ENCODE measurements at regions not wholly inside any gene's neighbourhood (a gene's known extent, or its start where the extent isn't known, plus 50 kb on each side); places are given as distances from the start of the nearest gene placed in this dataset.

GRCh38 chr12:43004141-43004540 is 414.6 kb upstream of the PRICKLE1 start:
- TF ChIP-seq SPI1 (IDR thresholded peaks at IDR 0.05; ENCODE audit: borderline replicate concordance, low read depth): no peak
- TF ChIP-seq POLR2AphosphoS5 (IDR thresholded peaks at IDR 0.05; ENCODE audit: low read depth): no peak
- no peak for TF ChIP-seq GABPA (IDR thresholded peaks at IDR 0.05; ENCODE audit: low read depth)
- TF ChIP-seq, protein P1, sequence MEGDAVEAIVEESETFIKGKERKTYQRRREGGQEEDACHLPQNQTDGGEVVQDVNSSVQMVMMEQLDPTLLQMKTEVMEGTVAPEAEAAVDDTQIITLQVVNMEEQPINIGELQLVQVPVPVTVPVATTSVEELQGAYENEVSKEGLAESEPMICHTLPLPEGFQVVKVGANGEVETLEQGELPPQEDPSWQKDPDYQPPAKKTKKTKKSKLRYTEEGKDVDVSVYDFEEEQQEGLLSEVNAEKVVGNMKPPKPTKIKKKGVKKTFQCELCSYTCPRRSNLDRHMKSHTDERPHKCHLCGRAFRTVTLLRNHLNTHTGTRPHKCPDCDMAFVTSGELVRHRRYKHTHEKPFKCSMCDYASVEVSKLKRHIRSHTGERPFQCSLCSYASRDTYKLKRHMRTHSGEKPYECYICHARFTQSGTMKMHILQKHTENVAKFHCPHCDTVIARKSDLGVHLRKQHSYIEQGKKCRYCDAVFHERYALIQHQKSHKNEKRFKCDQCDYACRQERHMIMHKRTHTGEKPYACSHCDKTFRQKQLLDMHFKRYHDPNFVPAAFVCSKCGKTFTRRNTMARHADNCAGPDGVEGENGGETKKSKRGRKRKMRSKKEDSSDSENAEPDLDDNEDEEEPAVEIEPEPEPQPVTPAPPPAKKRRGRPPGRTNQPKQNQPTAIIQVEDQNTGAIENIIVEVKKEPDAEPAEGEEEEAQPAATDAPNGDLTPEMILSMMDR (IDR thresholded peaks at IDR 0.05; ENCODE audit: insufficient read depth, low read length): no peak
- TF ChIP-seq, protein P2, sequence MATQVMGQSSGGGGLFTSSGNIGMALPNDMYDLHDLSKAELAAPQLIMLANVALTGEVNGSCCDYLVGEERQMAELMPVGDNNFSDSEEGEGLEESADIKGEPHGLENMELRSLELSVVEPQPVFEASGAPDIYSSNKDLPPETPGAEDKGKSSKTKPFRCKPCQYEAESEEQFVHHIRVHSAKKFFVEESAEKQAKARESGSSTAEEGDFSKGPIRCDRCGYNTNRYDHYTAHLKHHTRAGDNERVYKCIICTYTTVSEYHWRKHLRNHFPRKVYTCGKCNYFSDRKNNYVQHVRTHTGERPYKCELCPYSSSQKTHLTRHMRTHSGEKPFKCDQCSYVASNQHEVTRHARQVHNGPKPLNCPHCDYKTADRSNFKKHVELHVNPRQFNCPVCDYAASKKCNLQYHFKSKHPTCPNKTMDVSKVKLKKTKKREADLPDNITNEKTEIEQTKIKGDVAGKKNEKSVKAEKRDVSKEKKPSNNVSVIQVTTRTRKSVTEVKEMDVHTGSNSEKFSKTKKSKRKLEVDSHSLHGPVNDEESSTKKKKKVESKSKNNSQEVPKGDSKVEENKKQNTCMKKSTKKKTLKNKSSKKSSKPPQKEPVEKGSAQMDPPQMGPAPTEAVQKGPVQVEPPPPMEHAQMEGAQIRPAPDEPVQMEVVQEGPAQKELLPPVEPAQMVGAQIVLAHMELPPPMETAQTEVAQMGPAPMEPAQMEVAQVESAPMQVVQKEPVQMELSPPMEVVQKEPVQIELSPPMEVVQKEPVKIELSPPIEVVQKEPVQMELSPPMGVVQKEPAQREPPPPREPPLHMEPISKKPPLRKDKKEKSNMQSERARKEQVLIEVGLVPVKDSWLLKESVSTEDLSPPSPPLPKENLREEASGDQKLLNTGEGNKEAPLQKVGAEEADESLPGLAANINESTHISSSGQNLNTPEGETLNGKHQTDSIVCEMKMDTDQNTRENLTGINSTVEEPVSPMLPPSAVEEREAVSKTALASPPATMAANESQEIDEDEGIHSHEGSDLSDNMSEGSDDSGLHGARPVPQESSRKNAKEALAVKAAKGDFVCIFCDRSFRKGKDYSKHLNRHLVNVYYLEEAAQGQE (IDR thresholded peaks at IDR 0.05; ENCODE audit: insufficient replicate concordance, low read depth): no peak
- H3K4me3 ChIP-seq (replicated peaks; ENCODE audit: insufficient read depth, low read length): no peak overlapping the region
- no peak overlapping the region for H3K27ac ChIP-seq (replicated peaks)
- peaks cover 2% of the 10 kb centered on the region for H3K27me3 ChIP-seq (ENCODE audit: insufficient read depth, poor library complexity, severe bottlenecking)
- no peak for DNase-seq (ENCODE audit: low read depth in 1 of 2, low spot score in 1 of 2)

DNA sequence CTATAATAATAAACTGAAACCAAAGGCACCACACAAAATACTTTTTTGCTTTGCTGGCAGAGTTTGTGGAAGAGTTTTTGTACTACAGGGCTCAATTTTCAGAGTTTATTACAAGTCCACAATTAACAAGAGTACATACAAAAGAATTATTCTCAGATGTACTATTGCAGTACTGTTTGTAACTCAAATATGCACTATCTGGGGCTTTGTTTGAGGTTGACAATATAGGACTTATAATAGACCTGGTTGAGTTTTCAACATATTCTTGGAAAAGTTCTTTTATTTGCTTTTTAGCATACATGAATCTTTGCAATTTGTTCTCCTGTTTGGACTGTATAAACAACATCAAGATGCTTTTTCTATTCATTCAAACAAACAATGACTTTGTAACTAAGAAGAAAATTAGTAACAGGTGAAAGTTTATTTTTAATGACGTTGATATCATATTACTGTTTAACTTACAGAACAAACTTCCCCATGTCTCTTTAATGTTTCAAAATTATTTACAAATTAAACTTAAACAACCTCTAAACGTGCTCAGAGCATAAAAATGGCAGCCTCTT is 407.4 kb upstream of the PRICKLE1 start:
- TF ChIP-seq, protein P2 (IDR thresholded peaks at IDR 0.05; ENCODE audit: insufficient replicate concordance, low read depth): no peak
- H3K4me3 ChIP-seq (replicated peaks; ENCODE audit: insufficient read depth, low read length): no peak overlapping the region
- DNase-seq (ENCODE audit: low read depth in 1 of 2, low spot score in 1 of 2): no peak
- no peak overlapping the region for H3K27ac ChIP-seq (replicated peaks)
- no peaks in the 10 kb centered on the region for H3K27me3 ChIP-seq (ENCODE audit: insufficient read depth, poor library complexity, severe bottlenecking)

GRCh38 chr12:42992826-42993225 is 403.3 kb upstream of the PRICKLE1 start:
- DNase-seq (ENCODE audit: low read depth in 1 of 2, low spot score in 1 of 2): no peak
- H3K27ac ChIP-seq (replicated peaks): no peak overlapping the region
- TF ChIP-seq, protein P1 (IDR thresholded peaks at IDR 0.05; ENCODE audit: insufficient read depth, low read length): no peak
- no peaks in the 10 kb centered on the region for H3K27me3 ChIP-seq (ENCODE audit: insufficient read depth, poor library complexity, severe bottlenecking)
- H3K4me3 ChIP-seq (replicated peaks; ENCODE audit: insufficient read depth, low read length): no peak overlapping the region

GRCh38 chr12:42990387-42990786 is 400.8 kb upstream of the PRICKLE1 start:
- no peak for DNase-seq (ENCODE audit: low read depth in 1 of 2, low spot score in 1 of 2)
- Histone ChIP-seq H3K4me3 (replicated peaks; ENCODE audit: insufficient read depth, low read length) (no peak overlapping the region), H3K27ac (replicated peaks) (no peak overlapping the region), H3K27me3 (ENCODE audit: insufficient read depth, poor library complexity, severe bottlenecking) (no peaks in the 10 kb centered on the region)
- no peak for TF ChIP-seq SPI1 (IDR thresholded peaks at IDR 0.05; ENCODE audit: borderline replicate concordance, low read depth)

DNA sequence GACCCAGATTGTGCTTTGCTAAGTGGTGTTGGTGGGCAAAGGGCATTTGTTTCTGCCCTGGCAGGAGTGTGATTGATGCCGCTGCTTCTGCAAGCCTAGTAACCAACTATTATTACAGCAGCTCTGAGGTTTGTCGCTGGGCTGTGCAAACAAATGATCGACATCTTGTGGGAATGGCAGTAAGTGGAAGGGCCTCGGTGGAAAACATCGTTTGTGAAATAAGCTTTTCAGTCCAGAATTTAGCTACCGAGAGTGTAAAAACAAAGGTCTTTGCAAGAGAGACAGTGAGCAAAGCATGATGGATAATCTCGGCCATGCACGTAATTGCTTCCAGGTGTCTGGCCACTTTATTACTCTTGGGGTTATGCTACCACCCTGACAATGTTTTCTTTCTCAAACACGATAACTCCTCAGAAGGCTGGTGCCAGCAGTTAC is 397.7 kb upstream of the PRICKLE1 start:
- H3K4me3 ChIP-seq (replicated peaks; ENCODE audit: insufficient read depth, low read length): no peak overlapping the region
- H3K27me3 ChIP-seq (ENCODE audit: insufficient read depth, poor library complexity, severe bottlenecking): no peaks in the 10 kb centered on the region
- no peak overlapping the region for H3K27ac ChIP-seq (replicated peaks)
- TF ChIP-seq, protein P1 (IDR thresholded peaks at IDR 0.05; ENCODE audit: insufficient read depth, low read length): no peak
- TF ChIP-seq, protein P2 (IDR thresholded peaks at IDR 0.05; ENCODE audit: insufficient replicate concordance, low read depth): no peak
- TF ChIP-seq POLR2AphosphoS5 (IDR thresholded peaks at IDR 0.05; ENCODE audit: low read depth) (no peak), GABPA (IDR thresholded peaks at IDR 0.05; ENCODE audit: low read depth) (no peak), SPI1 (IDR thresholded peaks at IDR 0.05; ENCODE audit: borderline replicate concordance, low read depth) (no peak)
- DNase-seq (ENCODE audit: low read depth in 1 of 2, low spot score in 1 of 2): no peak

Measured in HL-60 (cell line).